ENCODE measurements at regions not wholly inside any gene's neighbourhood (a gene's known extent, or its start where the extent isn't known, plus 50 kb on each side); places are given as distances from the start of the nearest gene placed in this dataset.
"Not testable (repeated sequence)": the region's sequence is repeated elsewhere in the genome, so short reads cannot be mapped to it uniquely, and the experiment has no call there.

- DNase-seq, result no peak
Measured at GRCh38 chr4:163988865-163989264, 494.4 kb downstream of the TMA16 start.

DNA sequence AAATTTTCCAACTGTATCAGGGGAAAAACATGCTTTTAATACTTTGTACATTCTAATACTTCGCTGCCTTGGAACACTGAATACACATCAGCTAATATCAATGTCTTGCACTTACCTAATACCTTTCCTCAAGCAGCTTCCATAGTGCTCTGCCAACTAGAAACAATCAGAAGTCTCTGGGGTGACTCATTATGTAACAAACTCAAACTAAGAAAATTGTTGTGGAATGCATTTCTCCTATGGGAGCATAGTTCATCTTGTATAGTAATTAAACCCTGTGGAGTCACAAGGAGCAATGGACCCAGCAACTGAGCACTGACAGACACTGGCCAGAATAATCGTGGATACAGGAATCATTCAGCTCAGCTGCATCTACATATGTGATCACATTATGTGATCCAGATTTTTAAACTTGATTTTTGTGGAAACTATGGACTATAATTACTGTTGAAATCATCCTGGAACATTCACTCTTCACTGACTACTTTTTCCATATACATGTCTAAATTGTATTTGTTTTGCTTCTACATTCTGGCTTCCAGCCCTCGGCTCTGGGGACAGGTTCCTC lies 496.9 kb downstream of the TMA16 start:
- no peak for DNase-seq

GRCh38 chr4:164009435-164009834 lies 514.9 kb downstream of the TMA16 start:
- no peak for DNase-seq

DNA sequence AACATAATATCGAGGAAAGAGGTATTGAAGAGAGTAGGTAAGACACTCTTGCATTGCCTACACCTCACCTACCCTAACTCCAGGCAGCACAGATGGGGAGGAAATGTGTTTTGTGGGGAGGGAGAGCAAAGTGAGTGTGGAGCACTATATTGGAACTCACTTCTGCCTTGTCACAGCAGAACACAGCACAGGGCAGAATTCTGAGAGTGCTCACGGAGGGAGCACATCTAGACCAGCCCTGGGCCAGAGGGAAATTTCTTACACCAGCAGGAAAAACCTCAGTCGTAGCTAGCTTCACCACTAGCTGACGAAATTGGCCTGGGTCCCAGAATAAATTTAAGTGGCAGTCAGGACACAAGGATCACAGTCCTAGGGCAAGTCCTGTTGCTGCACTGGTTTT lies 517.3 kb downstream of the TMA16 start:
- DNase-seq, result no peak

- DNase-seq, result peak; percentile 70
Measured at GRCh38 chr4:164012396-164013027, 518.0 kb downstream of the TMA16 start.

DNA sequence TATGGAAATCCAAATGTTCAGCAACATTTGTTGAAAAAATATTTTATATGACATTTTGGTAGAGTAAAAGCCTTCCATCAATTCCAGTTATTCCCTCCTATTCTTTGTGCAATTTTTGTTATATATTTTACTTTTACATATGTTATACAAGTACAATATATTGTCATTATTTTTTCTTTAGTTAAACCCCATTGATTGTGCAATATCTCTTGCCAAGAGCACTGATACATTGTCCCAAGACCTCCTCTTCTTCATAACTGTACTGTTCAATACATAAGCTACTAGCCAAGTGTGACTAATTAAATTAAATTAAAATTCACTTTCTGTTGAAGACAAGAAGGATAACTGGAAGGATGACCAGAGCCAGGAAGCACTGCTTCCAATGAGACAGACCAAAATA lies 527.5 kb downstream of the TMA16 start:
- DNase-seq, result no peak

DNA sequence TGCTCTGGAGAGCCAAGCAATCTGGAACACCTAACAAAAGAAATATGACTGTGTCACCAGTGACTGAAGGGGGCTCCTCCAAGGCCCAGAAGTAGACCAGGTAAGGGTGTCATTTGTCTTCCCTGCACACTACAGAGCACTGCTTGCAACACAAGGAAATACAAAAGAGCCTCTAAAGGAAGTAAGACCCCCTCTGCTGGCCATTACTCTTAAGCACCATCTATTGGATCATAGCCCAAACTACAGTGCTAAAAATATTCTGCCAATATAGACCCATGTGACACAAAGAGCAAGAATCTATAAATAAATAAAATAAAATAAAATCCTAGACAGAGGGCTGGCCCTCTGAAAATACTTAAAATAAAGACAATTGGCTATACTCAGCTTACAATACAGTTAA lies 528.7 kb downstream of the TMA16 start:
- peak; percentile 36 for DNase-seq

DNA sequence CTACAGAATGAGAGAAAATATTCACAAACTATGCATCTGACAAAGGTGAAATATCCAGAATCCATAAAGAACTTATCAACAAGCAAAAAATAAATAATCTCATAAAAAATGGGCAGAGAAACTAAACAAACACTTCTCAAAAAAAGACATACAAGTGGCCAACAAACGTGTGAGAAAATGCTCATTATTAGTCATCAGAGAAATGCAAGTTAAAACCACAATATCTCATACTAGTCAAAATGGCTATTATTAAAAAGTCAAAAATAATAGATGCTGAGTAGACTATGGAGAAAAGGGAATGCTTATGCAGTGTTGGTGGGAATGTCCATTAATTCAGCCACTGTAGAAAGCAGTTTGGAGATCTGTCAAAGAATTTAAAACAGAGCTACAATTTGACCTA lies 533.3 kb downstream of the TMA16 start:
- DNase-seq, result no peak

DNA sequence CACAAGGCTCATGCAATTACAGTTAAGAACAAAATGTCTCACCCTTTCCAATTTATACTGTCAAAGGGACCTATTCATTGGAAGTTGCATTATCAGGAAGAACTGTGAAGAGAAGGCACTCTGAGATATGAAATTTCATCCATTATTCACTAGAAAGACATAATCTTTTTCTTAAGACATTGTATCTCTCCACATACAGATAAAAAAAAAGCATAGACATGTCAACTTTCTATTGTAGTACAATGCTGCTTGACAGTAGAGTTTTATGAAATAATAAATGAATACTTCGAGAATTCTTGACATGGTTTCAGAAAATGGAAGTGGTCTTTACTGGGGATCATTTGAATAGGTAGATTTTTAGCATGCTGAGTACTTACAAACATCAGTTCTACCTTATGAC lies 545.0 kb downstream of the TMA16 start:
- no peak for DNase-seq

- DNase-seq, result no peak
Measured at GRCh38 chr4:164056426-164057142, 562.1 kb downstream of the TMA16 start.

GRCh38 chr4:164058776-164059445 lies 564.4 kb downstream of the TMA16 start:
- DNase-seq, result no peak

DNA sequence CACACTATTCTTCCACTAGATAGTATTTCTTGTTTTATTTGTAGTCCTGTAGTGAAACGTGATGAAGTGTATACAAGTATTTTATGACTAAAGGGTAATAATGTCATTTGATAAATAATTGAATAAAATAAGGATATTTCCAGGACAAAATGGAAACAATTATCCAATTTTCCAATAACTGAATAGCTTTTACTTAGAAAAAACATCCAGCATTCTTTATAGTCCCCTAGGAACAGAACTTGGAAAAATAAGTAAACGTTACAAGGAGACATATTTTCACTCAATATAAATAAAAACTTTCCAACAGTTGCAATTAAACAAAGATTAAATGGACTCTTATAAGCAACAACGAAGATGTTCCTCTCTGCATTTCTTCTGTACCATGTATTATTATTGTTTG lies 566.0 kb downstream of the TMA16 start:
- DNase-seq, result no peak

DNA sequence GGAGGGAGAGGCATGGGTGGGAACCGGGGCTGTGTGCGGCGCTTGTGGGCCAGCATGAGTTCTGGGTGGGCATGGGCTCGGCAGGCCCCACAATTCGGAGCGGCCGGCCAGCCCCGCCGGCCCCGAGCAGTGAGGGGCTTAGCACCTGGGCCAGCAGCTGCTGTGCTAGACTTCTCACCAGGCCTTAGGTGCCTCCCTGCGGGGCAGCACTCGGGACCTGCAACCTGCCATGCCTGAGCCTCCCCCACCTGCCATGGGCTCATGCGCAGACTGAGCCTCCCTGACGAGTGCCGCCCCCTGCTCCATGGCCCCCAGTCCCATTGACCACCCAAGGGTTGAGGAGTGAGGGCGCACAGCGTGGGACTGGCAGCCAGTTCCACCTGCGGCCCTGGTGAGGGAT lies 573.9 kb downstream of the TMA16 start:
- DNase-seq, result no peak

DNA sequence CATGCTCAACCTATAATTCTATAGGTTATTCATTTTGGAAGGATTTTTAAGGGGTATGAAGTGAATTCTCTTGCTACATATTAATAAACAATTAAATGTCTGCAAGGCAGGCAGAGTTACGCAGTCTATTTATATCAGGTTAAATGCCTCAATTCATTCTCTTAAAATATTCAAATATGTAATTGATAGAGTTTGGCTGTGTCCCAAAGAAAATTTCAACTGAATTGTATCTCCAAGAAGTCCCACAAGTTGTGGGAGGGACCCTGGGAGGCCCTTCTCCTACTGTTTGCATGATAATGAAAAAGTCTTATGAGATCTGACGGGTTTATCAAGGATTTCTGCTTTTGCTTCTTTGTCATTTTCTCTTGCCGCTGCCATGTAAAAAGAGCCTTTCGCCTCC lies 576.1 kb downstream of the TMA16 start:
- DNase-seq, result peak; percentile 38

DNA sequence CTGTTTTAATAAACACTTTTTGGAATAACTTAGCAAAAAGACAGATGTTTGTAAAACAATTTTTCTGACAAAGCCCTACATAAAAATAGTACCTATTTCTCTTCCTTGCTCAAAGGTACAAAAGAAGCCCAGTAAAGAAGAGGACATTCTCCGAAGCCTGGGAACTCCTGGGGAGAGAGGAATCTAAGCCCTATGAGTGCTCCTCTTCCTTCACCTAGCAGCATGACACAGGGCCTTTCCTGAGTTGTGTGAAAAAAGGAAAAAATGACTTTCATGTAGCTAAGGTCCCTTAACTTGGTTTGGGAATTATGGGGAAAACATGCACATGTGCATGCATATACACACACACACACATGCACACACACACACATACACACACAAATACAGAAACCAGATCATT lies 586.9 kb downstream of the TMA16 start:
- no peak for DNase-seq

GRCh38 chr4:164081801-164082200 lies 587.3 kb downstream of the TMA16 start:
- no peak for DNase-seq

GRCh38 chr4:164087733-164088132 lies 593.2 kb downstream of the TMA16 start:
- DNase-seq, result no peak

GRCh38 chr4:164095313-164096110 lies 601.0 kb downstream of the TMA16 start:
- no peak for DNase-seq

GRCh38 chr4:164096766-164097518 lies 602.5 kb downstream of the TMA16 start:
- no peak for DNase-seq

DNA sequence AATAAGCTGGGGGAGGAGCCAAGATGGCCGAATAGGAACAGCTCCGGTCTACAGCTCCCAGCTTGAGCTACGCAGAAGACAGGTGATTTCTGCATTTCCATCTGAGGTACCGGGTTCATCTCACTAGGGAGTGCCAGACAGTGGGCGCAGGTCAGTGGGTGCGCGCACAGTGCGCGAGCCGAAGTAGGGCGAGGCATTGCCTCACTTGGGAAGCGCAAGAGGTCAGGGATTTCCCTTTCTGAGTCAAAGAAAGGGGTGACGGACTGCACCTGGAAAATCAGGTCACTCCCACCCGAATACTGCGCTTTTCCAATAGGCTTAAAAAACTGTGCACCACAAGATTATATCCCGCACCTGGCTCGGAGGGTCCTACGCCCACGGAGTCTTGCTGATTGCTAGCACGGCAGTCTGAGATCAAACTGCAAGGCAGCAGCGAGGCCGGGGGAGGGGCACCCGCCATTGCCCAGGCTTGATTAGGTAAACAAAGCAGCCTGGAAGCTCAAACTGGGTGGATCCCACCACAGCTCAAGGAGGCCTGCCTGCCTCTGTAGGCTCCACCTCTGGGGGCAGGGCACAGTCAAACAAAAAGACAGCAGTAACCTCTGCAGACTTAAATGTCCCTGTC lies 606.4 kb downstream of the TMA16 start:
- not testable (repeated sequence) for DNase-seq

DNA sequence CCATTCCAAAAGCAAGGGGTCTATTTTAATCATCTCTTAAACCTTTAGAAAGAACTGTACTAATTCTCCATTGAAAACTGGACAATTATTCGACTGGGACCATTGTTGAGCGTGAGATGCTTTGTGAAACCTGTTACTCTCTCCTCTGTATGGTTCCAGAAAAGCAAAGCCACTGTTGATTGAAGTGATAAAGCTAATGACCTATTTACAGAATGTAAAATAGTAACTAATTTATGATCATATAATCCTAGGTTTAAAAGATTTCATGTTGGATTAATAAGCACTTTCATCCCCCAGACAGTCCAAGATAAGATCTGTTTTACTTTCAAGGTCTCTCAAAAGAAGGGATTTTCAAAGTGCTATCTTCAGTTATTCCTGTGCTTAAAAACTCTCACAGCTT lies 614.5 kb downstream of the TMA16 start:
- DNase-seq, result no peak

DNA sequence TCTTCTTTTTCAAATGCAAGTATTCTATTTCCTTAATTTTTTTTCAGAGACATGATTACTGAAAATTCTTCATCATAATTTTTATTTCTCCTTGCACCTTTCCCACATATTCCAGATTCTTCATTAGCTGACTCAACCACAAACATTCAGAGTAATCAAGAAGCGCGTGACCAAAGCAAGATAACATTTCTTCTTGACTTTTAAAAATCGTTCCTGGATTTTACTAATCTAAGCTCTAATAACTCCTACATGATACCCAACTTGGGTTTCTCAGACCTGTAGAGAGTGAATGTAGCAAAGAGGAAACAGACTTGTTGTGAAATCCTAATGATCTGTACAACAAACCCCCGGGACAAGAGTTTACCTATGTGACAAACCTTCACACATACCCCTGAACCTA lies 615.0 kb downstream of the TMA16 start:
- no peak for DNase-seq

Data from OCI-M1 (cell line).